Gastrocnemius medialis (tissue), 4 donors: ENCODE measurements at regions not wholly inside any gene's neighbourhood (a gene's known extent, or its start where the extent isn't known, plus 50 kb on each side); places are given as distances from the start of the nearest gene placed in this dataset.

Experiments
- ATAC-seq, 2 donors: fragments of 150-250 bp; one replicate each; pipeline ENCODE4 v1.9.1; 2016
- DNase-seq, 2 donors: peaks; one replicate each; pipeline ENCODE4 v3.0.0-alpha.2; 2019
- H3K27ac ChIP-seq, 4 donors: fragments of 200-600 bp; sonication (generic); 1 replicate in 1 of 4; 2 replicates in 3 of 4; pipeline ENCODE4 v1.5.1; 2016 to 2018; ENCODE audit warnings: mild to moderate bottlenecking in 2 of 4, moderate library complexity in 1 of 4
- H3K27me3 ChIP-seq, 3 donors: fragments of 200-600 bp; sonication (generic) in 2 of 3; 1 replicate in 1 of 3; 2 replicates in 2 of 3; pipeline versions ENCODE4 v1.5.1 to v1.6.0; 2016 to 2019; ENCODE audit warnings: mild to moderate bottlenecking in 1 of 3, moderate library complexity in 1 of 3
- H3K36me3 ChIP-seq, 2 donors: fragments of 200-600 bp; sonication (generic) in 1 of 2; one replicate each; pipeline ENCODE4 v1.5.1; 2017 to 2018
- H3K4me1 ChIP-seq, 2 donors: fragments of 200-600 bp; sonication (generic) in 1 of 2; one replicate each; pipeline ENCODE4 v1.5.1; 2016 to 2017; ENCODE audit warnings: mild to moderate bottlenecking in 2 of 2
- H3K4me3 ChIP-seq, 4 donors: fragments of 200-600 bp; sonication (generic) in 3 of 4; 1 replicate in 1 of 4; 2 replicates in 3 of 4; pipeline ENCODE4 v1.5.1; 2016 to 2019; ENCODE audit warnings: mild to moderate bottlenecking in 2 of 4
- H3K9me3 ChIP-seq, 3 donors: fragments of 200-600 bp; sonication (generic) in 2 of 3; 1 replicate in 1 of 3; 2 replicates in 2 of 3; pipeline ENCODE4 v1.5.1; 2016 to 2019
- CTCF ChIP-seq, 5 experiments: fragments of 450-650 bp in 3 of 5; fragments of 200-600 bp in 2 of 5; sonication (generic) in 2 of 5; IDR thresholded peaks in 4 of 5; conservative IDR thresholded peaks in 1 of 5; 1 replicate in 4 of 5; 2 replicates in 1 of 5; pipeline ENCODE4 v1.5.1; 2016 to 2019; ENCODE audit warnings: antibody characterized with exemption in 5 of 5, mild to moderate bottlenecking in 3 of 5, moderate library complexity in 3 of 5
- POLR2A ChIP-seq, 2 donors: fragments of 450-650 bp; IDR thresholded peaks; one replicate each; pipeline ENCODE4 v1.6.1; 2017; ENCODE audit warnings: antibody characterized with exemption in 2 of 2, mild to moderate bottlenecking in 2 of 2, moderate library complexity in 2 of 2
- in situ Hi-C, 4 donors: fragments of 200-750 bp; cut with MboI; loops; one replicate each; pipeline versions ENCODE4 v1.15.0 to v1.8.0; 2017; ENCODE audit warnings: low sequenced_read_pairs in 4 of 4
- intact Hi-C: fragments of 100-400 bp; cut with DNase I; formaldehyde crosslinking; loops from one replicate; pipeline ENCODE4 v1.15.1; 2023; ENCODE audit warnings: low total_unique reads

DNA sequence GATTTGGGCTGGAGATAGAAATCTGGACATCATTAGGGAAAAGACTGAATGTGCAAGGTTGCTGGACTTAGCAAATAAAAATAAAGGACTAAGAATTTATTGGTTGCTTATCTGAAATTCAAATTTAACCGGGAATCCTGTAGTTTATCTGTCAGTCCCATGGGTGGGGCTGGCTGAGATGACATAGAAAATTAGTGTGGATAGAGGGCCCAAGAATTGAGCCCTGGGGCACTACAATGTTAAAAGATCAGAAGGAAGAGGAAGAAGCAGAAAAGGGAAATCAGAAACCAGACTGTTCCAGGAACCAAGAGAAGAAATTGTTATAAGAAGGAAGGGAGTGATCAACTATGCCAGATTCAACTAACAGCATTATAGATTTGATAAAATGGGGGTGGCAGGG is 96.7 kb upstream of the CCDC196 start:
- Histone ChIP-seq H3K4me1 (no peaks in the 10 kb centered on the region), H3K27me3 (no peaks in the 10 kb centered on the region), H3K4me3 (no peak overlapping the region), H3K27ac (no peak overlapping the region), H3K36me3 (no peaks in the 10 kb centered on the region), H3K9me3 (no peaks in the 10 kb centered on the region)
- DNase-seq (no peak), ATAC-seq (no peak)
- in situ Hi-C loops (no loop called here), intact Hi-C loops (no loop called here)
- no peak for TF ChIP-seq POLR2A (IDR thresholded peaks at IDR 0.05)
- no peak for TF ChIP-seq CTCF (IDR thresholded peaks at IDR 0.05 in 4 of 5, conservative IDR thresholded peaks at IDR 0.05 in 1 of 5)

DNA sequence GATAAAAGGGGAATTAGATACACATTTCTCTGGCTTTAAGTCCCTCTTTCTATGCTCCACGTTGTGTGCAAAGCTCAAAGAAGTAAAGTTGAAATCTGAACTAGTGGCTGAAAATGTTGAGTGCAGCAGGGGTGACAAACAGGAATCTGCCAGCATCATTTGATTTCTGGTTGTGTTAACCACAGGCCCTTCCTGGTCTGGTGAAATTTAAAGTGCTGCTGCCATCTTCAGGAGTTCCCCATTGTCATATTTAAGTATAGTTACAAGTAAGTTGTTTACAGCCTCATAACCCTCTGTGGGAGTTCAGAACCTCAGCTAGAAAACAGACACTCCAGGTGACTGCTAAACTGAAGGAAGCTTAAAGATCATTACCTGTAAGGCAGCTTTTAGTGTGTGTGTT is 90.9 kb upstream of the CCDC196 start:
- H3K27me3 ChIP-seq: no peaks in the 10 kb centered on the region
- H3K4me3 ChIP-seq: no peak overlapping the region
- DNase-seq: no peak
- in situ Hi-C loops (no loop called here), intact Hi-C loops (loop anchor here (5.0 kb wide), 1 partner anchor 112 kb away; the partner anchor contains the start of gene GPHN)
- no peak overlapping the region for H3K27ac ChIP-seq
- ATAC-seq: no peak
- H3K36me3 ChIP-seq: no peaks in the 10 kb centered on the region
- peaks cover 0 to 6% of the 10 kb centered on the region in 2 donors for H3K4me1 ChIP-seq
- TF ChIP-seq CTCF (IDR thresholded peaks at IDR 0.05 in 4 of 5, conservative IDR thresholded peaks at IDR 0.05 in 1 of 5): no peak
- no peak for TF ChIP-seq POLR2A (IDR thresholded peaks at IDR 0.05)
- no peaks in the 10 kb centered on the region for H3K9me3 ChIP-seq

DNA sequence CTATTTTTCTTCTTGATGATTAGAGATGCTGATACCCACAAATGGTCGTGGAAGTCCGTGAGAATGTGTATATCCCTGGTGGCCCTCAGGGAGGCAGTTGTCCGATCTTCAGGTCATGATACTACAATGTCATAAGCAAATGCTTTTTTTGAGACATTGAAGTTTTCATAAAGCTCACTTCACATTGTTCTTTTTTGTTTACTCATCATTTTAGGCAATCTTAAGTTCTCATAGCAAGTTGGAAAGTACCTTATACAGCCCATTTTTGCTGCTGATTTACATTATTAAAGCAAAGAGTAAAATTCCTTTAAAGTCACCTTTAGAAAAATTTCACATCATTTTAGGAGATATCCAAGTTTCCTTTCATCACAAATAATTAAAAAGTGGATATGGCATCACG is 90.0 kb upstream of the CCDC196 start:
- Histone ChIP-seq H3K4me1 (peaks cover 0 to 7% of the 10 kb centered on the region in 2 donors), H3K27ac (no peak overlapping the region), H3K9me3 (no peaks in the 10 kb centered on the region), H3K27me3 (no peaks in the 10 kb centered on the region), H3K4me3 (no peak overlapping the region), H3K36me3 (no peaks in the 10 kb centered on the region)
- in situ Hi-C loops: no loop called here
- TF ChIP-seq POLR2A (IDR thresholded peaks at IDR 0.05) (no peak), CTCF (IDR thresholded peaks at IDR 0.05 in 4 of 5, conservative IDR thresholded peaks at IDR 0.05 in 1 of 5) (no peak)
- intact Hi-C loops: loop anchor here (5.0 kb wide), 1 partner anchor 111 kb away; the partner anchor contains the start of gene GPHN
- ATAC-seq (no peak), DNase-seq (no peak)

GRCh38 chr14:66398437-66398836 is 87.7 kb upstream of the CCDC196 start:
- no peaks in the 10 kb centered on the region for H3K27me3 ChIP-seq
- no peaks in the 10 kb centered on the region for H3K9me3 ChIP-seq
- ATAC-seq (no peak), DNase-seq (no peak)
- no peak for TF ChIP-seq POLR2A (IDR thresholded peaks at IDR 0.05)
- no peak for TF ChIP-seq CTCF (IDR thresholded peaks at IDR 0.05 in 4 of 5, conservative IDR thresholded peaks at IDR 0.05 in 1 of 5)
- H3K27ac ChIP-seq: no peak overlapping the region
- peaks cover 0 to 18% of the 10 kb centered on the region in 2 donors for H3K4me1 ChIP-seq
- intact Hi-C loops (loop anchor here (5.0 kb wide), 1 partner anchor 109 kb away; the partner anchor contains the start of gene GPHN), in situ Hi-C loops (no loop called here)
- H3K36me3 ChIP-seq: no peaks in the 10 kb centered on the region
- H3K4me3 ChIP-seq: no peak overlapping the region
